ENCODE measurements at regions not wholly inside any gene's neighbourhood (a gene's known extent, or its start where the extent isn't known, plus 50 kb on each side); places are given as distances from the start of the nearest gene placed in this dataset.

GRCh38 chr3:180430896-180431295 is 171.1 kb upstream of the TTC14 start:
- TF ChIP-seq TCF3 (IDR thresholded peaks at IDR 0.05; ENCODE audit: borderline replicate concordance, insufficient read depth, low read depth, low read length) (no peak), BHLHE40 (IDR thresholded peaks at IDR 0.05; ENCODE audit: borderline replicate concordance in 1 of 2, low read depth in 2 of 2, low read length in 1 of 2) (no peak), ZZZ3 (IDR thresholded peaks at IDR 0.05; ENCODE audit: control insufficient read depth, insufficient read length, low read depth) (no peak)

Data from GM12878 (cell line).